GM20000 (cell line): ENCODE measurements at regions not wholly inside any gene's neighbourhood (a gene's known extent, or its start where the extent isn't known, plus 50 kb on each side); places are given as distances from the start of the nearest gene placed in this dataset.
A peak's percentile ranks its signal among the peaks of the same experiment; 100 is the strongest.

ENCODE experiments used
- DNase-seq: peaks from one replicate; pipeline ENCODE4 v3.0.0; 2012; ENCODE audit warnings: low spot score
- TF ChIP-seq, protein P1 (sequence below): IDR thresholded peaks from 2 replicates; pipeline ENCODE4 v1.5.1; 2012; ENCODE audit warnings: mild to moderate bottlenecking, control low read depth; ENCODE audit errors: extremely low read depth, missing control alignments

DNA sequence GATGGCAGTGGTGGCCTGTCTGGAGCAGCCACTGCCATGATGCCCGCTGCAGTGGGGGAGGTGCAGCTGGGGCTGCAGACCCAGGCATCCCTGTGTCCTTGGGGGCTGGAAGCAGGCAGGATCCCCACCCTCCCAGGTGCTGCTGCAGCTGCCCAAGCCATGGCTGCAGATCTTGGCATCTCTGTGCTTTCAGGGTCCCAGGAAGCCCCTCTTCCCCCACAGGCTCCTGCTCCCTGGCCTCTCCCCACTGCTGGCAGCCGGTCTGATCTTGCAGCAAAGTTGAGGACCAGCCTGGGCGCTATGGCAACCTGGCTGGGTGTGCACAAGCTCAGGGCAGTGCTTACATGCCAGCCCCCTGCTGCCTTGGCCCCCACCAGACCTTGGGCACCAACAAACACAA, 78.5 kb downstream of the SAMD9 start:
- no peak for DNase-seq
- TF ChIP-seq, protein P1, sequence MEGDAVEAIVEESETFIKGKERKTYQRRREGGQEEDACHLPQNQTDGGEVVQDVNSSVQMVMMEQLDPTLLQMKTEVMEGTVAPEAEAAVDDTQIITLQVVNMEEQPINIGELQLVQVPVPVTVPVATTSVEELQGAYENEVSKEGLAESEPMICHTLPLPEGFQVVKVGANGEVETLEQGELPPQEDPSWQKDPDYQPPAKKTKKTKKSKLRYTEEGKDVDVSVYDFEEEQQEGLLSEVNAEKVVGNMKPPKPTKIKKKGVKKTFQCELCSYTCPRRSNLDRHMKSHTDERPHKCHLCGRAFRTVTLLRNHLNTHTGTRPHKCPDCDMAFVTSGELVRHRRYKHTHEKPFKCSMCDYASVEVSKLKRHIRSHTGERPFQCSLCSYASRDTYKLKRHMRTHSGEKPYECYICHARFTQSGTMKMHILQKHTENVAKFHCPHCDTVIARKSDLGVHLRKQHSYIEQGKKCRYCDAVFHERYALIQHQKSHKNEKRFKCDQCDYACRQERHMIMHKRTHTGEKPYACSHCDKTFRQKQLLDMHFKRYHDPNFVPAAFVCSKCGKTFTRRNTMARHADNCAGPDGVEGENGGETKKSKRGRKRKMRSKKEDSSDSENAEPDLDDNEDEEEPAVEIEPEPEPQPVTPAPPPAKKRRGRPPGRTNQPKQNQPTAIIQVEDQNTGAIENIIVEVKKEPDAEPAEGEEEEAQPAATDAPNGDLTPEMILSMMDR: no peak

DNA sequence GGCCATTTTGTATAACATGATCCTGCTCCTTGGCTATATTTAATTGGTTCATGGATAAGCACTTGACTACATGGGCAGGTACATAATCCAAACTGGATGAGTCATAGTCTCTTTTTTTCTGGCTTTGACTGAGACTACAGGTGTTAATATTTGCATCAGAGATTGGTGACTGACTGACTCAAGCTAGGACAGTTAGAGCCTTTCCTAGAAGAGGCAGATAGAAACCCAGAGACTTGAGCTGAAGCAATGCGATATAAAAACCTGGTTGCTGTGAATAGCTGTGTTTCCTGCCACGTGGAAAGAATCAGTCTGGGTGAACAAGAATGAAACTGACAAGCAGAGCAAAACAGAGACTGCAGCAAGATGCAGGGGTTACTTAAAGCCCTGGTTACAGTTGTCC, 81.0 kb downstream of the SAMD9 start:
- peak; percentile 54 for DNase-seq
- TF ChIP-seq, protein P1: no peak

DNA sequence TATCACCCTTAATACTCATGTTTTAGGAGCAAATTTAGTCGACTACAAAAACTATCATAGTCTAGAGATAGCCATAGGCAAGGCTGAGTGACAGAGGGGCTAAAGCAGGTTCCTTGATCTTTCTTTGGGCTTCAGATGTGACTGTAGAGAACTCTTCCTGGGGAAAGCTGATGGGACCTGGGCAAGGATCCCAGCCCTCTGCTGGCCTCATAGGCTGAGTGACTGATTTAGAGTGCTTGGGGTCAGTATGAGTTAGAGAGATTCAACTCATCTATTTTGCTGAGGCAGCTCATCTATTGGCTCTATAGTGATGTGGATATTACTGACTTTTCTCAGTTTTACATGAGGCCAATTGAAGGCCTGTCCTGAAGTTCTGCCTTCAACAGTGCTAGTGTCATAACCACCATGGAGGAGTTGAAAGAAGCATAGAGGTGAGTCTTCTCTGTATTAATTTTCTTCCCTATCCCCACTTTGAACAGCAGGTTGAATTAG, 81.6 kb downstream of the SAMD9 start:
- DNase-seq: no peak
- TF ChIP-seq, protein P1: no peak

DNA sequence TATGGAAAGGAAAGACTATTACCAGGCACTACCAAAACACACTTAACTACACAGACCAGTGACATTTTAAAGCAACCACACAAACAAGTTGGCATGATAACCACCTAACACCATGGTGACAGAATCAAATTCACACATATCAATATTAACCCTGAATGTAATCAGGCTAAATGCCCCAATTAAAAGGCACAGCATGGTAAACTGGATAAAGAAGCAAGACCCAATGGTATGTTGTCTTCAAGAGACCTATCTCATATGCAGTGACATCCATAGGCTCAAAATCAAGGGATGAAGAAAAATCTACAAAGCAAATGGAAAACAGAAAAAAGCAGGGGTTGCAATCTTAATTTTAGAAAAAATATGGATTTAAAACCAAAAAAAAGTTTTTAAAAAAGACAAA, 86.0 kb downstream of the SAMD9 start:
- TF ChIP-seq, protein P1: no peak
- DNase-seq: no peak

DNA sequence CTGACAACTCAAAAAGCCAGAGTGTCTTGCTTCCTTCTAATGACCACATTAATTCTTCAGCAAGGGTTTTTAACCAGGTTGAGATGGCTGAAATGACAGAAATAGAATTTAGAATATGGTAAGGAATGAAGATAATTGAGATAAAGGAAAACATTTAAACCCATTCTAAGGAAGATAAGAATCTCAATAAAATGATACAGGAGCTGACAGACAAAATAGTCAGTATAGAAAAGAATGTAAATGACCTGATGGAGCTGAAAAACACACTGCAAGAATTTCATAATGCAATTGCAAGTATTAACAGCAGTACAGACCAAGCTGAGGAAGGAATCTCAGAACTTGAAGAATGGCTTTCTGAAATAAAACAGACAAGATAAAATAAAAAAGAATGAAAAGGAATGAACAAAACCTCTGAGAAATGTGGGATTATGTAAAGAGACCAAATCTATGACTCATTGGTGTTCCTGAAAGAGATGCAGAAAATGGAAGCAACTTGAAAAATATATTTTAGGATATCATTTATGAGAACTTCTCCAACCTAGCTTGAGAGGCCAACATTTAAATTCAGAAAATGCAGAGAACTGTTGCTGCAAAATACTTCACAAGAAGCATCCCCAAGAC, 87.1 kb downstream of the SAMD9 start:
- TF ChIP-seq, protein P1: no peak
- DNase-seq: no peak

- TF ChIP-seq, protein P1: no peak
- DNase-seq: no peak
These were observed 88.7 kb downstream of the SAMD9 start for GRCh38 chr7:93029056-93029455.

DNA sequence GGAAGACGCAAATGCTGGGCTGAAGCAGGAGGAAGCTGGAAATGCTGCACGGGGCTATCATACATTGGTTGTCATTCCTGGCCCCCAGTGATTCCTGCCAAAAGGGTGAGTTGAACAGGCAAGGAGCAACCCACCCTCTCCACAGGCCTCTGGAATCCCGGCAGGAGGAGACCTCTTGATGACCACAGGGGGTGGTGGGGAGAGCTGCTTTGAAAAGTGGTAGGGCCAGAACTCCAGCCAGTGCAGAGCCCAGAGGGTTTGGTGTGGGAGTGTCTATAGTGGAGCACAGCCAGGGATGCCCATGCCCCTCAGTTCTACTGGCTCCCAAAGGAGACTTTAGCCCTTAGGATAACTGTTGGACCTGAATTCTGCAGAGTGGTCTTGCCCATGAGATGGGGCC, 89.2 kb downstream of the SAMD9 start:
- DNase-seq: no peak
- TF ChIP-seq, protein P1: no peak
